GM18858 (cell line): ENCODE measurements at regions not wholly inside any gene's neighbourhood (a gene's known extent, or its start where the extent isn't known, plus 50 kb on each side); places are given as distances from the start of the nearest gene placed in this dataset.

ENCODE experiments used
- ATAC-seq: cut with Tn5 transposase; IDR thresholded peaks from one replicate; pipeline ENCODE4 v1.9.1; 2021; ENCODE audit not compliant: unreplicated experiment

GRCh38 chr12:115598871-115599811 is 678.4 kb downstream of the MED13L start:
- ATAC-seq = no peak

DNA sequence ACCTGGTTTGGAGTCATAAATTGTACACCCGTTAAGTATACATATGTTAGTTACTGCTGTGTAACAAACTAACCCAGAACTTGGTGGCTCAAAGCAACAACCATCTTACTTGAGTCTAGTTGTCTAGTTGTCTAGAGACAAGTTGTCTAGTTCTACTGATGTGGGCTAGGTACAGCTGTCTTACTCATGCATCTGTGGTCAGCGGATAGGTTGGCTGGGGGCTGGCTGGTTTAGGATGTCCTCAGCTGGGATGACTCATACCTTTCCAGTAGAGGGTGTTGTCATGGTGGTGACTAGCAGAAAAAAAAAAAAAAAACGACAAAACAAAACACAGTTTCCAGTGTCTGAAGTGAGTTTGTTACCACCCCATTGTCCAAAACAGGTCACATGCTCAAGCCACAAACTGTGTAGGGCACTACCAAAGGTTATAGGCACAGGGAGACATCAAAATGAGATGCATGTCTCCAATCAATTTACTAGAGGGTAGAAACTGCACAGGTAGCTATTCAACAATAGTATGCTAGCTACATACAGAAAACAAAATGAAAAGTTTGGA is 680.3 kb downstream of the MED13L start:
- no peak for ATAC-seq

- ATAC-seq = no peak
Measured at GRCh38 chr12:115588131-115588530, 689.4 kb downstream of the MED13L start.

GRCh38 chr12:115584156-115584555 is 693.3 kb downstream of the MED13L start:
- ATAC-seq = no peak

DNA sequence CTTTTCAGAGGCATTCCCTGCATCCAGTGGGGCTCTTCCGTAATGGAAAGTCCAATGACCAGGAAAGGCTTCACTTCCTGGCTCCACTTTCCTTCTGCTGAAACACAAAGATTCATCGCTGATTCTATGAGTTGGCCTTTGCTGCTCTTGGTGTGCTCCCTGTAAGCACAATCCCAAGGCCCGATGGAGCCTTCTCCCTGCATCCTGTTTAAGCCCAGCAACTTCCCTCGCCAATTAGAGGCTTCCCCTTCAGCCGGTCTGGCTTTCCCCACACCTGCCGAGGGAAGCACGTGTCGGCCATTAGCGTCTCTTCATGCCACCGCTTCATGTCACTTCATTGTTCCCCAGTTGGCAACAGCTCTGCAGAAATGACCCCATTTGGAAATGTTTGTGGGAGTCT is 693.9 kb downstream of the MED13L start:
- ATAC-seq = no peak

DNA sequence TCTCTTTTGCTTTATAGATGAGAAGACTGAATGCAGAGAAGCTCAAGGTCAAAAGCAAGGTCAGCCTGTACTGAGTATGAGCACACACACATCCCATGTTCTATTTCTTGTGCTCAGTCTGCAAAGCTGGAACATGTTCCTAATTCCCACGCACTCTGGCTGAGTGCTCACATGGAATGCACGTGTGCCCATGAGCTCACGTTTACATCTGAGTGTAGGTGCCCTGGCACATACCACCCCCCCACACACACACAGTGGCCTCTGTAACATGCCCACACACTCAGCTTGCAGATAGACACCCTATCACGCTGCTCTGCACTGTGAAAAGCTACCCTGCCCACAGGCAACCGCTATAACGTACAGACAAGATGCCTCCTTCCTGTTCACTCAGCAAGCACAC is 700.1 kb downstream of the MED13L start:
- ATAC-seq = no peak

DNA sequence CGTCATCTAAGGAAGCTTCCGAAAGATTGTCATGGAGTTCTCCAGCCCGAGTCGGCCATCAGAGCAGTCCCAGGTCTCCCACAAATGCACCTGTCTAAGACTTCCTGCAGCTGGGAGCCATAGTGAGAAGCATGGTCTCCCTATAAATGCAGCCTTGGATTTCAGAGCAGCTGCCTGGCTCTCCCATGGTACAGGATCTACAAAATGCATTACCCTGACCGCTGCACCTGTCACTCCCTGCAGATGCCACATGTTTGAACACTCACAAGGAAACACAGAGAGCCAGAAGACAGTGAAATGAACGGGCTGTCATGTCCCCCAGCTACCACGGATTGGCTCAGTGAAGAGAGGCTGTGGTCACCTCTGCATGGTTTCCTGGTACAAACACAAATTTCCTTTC is 702.7 kb downstream of the MED13L start:
- ATAC-seq = no peak

GRCh38 chr12:115572440-115572839 is 705.1 kb downstream of the MED13L start:
- peak; percentile 87 for ATAC-seq

DNA sequence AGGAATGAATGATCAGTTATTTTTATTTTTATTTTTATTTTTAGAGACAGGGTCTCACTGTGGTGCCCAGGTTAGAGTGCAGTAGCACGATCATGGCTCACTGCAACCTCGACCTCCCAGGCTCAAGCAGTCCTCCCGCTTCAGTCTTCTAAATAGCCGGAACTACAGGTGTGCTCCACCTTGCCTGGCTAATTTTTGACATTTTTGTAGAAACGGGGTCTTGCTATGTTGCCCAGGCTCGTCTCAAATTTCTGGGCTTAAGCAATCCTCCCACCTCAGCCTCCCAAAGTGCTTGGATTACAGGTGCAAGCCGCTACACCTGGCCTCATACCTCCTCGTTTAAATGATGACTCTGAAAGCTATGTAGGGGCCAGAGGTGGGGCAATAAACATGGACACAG is 706.0 kb downstream of the MED13L start:
- ATAC-seq = no peak

GRCh38 chr12:115571027-115571426 is 706.5 kb downstream of the MED13L start:
- ATAC-seq = no peak

- ATAC-seq = no peak
Measured at GRCh38 chr12:115570069-115570777, 707.3 kb downstream of the MED13L start.

GRCh38 chr12:115569345-115570068 is 708.0 kb downstream of the MED13L start:
- ATAC-seq = no peak

DNA sequence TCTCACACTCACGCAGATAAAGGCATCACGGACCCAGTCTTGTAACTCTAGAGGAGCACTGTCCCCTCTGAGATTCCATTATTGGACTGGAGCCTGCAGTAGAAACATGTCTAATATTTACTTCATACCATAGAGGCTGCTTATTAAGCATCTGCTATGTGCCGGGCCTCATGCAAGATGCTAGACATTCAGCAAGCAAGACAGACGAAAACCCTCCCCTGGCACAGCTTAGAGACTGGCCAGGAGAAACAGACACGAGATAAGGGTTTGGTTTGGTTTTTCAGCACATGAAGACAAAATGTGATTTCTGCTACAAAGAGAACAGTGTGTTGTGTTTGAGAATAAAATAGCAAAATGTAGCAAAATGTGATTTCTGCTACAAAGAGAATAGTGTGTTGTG is 719.2 kb downstream of the MED13L start:
- no peak for ATAC-seq

GRCh38 chr12:115553622-115554021 is 723.9 kb downstream of the MED13L start:
- ATAC-seq = no peak

DNA sequence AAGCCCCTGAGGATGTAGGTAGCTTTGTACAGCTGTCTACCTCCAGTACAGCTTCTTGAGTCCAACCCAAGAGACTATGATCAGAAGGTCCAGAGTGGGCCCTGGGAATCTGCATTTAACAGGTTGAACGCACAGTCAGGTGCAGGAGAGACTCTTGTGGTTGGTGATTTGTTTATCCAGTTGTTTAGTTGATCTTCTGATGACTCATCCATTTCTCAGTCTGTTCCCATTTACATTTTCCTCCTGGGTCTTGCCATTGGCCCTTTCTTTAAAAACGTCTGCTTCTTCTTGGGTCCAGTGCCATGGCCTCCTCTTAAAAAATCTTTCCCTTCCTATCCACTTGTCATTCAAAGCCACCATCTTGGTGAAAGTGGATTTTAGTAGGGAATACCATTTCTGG is 734.2 kb downstream of the MED13L start:
- no peak for ATAC-seq

DNA sequence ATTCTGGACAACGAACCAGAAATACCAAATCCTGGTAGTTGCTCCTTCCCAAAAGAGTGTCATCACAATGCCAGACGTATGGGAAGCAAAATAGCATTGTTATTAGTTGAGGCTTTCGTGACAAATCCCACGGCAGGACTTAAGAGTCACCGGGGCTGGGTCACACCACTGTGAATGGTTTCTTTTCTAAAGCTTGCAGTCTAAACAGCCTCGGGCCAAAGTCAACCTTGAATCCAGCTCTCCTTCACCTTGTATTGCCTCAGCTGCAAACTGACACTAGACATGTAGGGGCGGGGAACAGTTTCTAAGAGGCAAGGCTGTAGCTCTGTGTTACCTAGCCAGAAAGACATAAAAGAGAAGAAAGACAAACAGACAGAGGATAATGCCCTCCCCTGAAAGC is 734.8 kb downstream of the MED13L start:
- no peak for ATAC-seq

GRCh38 chr12:115541891-115542421 is 735.5 kb downstream of the MED13L start:
- no peak for ATAC-seq

- ATAC-seq = no peak
Measured at GRCh38 chr12:115528466-115528865, 749.0 kb downstream of the MED13L start.

GRCh38 chr12:115521771-115522409 is 755.6 kb downstream of the MED13L start:
- ATAC-seq = no peak

DNA sequence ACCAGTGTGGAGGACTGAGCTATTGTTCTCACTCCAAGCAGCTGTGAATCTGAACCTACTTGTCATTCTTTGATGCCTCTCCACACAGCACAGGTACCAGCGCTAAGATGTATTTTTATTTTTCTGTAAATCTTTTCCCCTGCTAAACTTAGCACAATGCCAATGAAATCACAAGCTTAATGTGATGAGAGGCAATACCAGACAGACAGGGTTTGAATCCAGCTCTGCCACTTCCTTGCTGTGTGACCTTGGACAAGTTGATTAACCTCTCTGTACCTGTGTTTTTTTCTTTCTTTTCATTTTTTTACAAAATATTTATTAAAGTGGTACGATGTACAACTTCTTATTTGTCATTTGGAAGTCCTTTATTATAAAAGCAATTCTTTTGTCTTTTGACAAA is 757.6 kb downstream of the MED13L start:
- no peak for ATAC-seq

GRCh38 chr12:115519359-115519758 is 758.1 kb downstream of the MED13L start:
- ATAC-seq = no peak
